SK-N-SH (cell line): ENCODE measurements at regions not wholly inside any gene's neighbourhood (a gene's known extent, or its start where the extent isn't known, plus 50 kb on each side); places are given as distances from the start of the nearest gene placed in this dataset.

Experiments used
- CTCF ChIA-PET: fragments of 300-600, 350-600 bp; formaldehyde crosslinking; extraction: SDS; loops from one replicate; lab custom pipeline; 2021; lab: Yijun Ruan, JAX
- POLR2A ChIA-PET: fragments of 350-600 bp; sonication (Branson Sonifier 250); formaldehyde crosslinking; extraction: SDS; loops from one replicate; lab custom pipeline; 2020; ENCODE audit warnings: antibody characterized with exemption, inconsistent platforms; lab: Yijun Ruan, JAX
- DNase-seq: peaks from one replicate; pipeline ENCODE4 v3.0.0; 2012
- H2AFZ ChIP-seq: fragments of 200-600 bp; sonication (generic); 2 replicates; pipeline ENCODE4 v1.8.1; 2016; ENCODE audit warnings: antibody characterized with exemption, mild to moderate bottlenecking, low read depth
- H3F3A ChIP-seq: fragments of 200-600 bp; sonication (generic); replicated peaks from 2 replicates; pipeline ENCODE3; 2016; ENCODE audit warnings: antibody characterized with exemption, mild to moderate bottlenecking; ENCODE audit not compliant: insufficient read depth
- H3K27ac ChIP-seq, 2 experiments: fragments of 200-500 bp in 1 of 2; fragments of 200-600 bp in 1 of 2; sonication (Bioruptor generic) in 1 of 2; sonication (generic), shearing (Covaris generic) in 1 of 2; 2 replicates each; pipeline versions ENCODE4 v1.5.1 to v1.6.1; 2014 to 2016; ENCODE audit warnings: low read depth in 2 of 2, inconsistent platforms in 1 of 2, low read length in 1 of 2, mild to moderate bottlenecking in 1 of 2, mixed read lengths in 1 of 2
- H3K27me3 ChIP-seq: fragments of 200-600 bp; sonication (generic), shearing (Covaris generic); 2 replicates; pipeline ENCODE4 v1.6.1; 2016; ENCODE audit warnings: mixed run types; ENCODE audit not compliant: insufficient read depth
- H3K36me3 ChIP-seq, 2 experiments: fragments of 200-500 bp in 1 of 2; fragments of 200-600 bp in 1 of 2; sonication (Bioruptor generic) in 1 of 2; sonication (generic) in 1 of 2; replicated peaks in 1 of 2; 2 replicates each; pipeline versions ENCODE3 to v1.5.1; 2014 to 2016; ENCODE audit warnings: low read length in 1 of 2, mild to moderate bottlenecking in 1 of 2; ENCODE audit not compliant: insufficient read depth in 2 of 2, control insufficient read depth in 1 of 2
- H3K4me1 ChIP-seq, 2 experiments: fragments of 200-500 bp in 1 of 2; fragments of 200-600 bp in 1 of 2; sonication (Bioruptor generic) in 1 of 2; sonication (generic), shearing (Covaris generic) in 1 of 2; 2 replicates each; pipeline versions ENCODE4 v1.5.1 to v1.6.1; 2014 to 2016; ENCODE audit warnings: low read depth in 1 of 2, low read length in 1 of 2, mixed run types in 1 of 2; ENCODE audit not compliant: insufficient read depth in 2 of 2, control insufficient read depth in 1 of 2
- H3K4me2 ChIP-seq: fragments of 200-600 bp; sonication (generic), shearing (Covaris generic); 2 replicates; pipeline ENCODE4 v1.6.1; 2017; ENCODE audit warnings: mixed run types
- H3K4me3 ChIP-seq, 2 experiments: fragments of 200-500 bp in 1 of 2; fragments of 200-600 bp in 1 of 2; sonication (Bioruptor generic) in 1 of 2; sonication (generic), shearing (Covaris generic) in 1 of 2; 2 replicates each; pipeline versions ENCODE4 v1.5.1 to v1.8.1; 2014 to 2016; ENCODE audit warnings: low read depth in 2 of 2, inconsistent platforms in 1 of 2, low read length in 1 of 2, mild to moderate bottlenecking in 1 of 2, mixed read lengths in 1 of 2, moderate library complexity in 1 of 2
- H3K79me2 ChIP-seq: fragments of 200-600 bp; sonication (generic); 2 replicates; pipeline ENCODE4 v1.8.1; 2017; ENCODE audit warnings: mild to moderate bottlenecking; ENCODE audit not compliant: insufficient read depth
- H3K9ac ChIP-seq: fragments of 200-600 bp; sonication (generic); 2 replicates; pipeline ENCODE4 v1.6.1; 2017; ENCODE audit warnings: mixed run types
- H3K9me2 ChIP-seq: fragments of 200-600 bp; sonication (generic); 2 replicates; pipeline ENCODE4 v1.6.1; 2017; ENCODE audit warnings: mixed run types
- H3K9me3 ChIP-seq: fragments of 200-600 bp; sonication (generic); 2 replicates; pipeline ENCODE4 v1.6.1; 2017; ENCODE audit warnings: mixed run types, mild to moderate bottlenecking, moderate library complexity
- H4K20me1 ChIP-seq: fragments of 200-600 bp; sonication (generic); 2 replicates; pipeline ENCODE4 v1.6.1; 2017; ENCODE audit warnings: mild to moderate bottlenecking, mixed run types; ENCODE audit not compliant: insufficient read depth
- ELF1 ChIP-seq: IDR thresholded peaks from 2 replicates; pipeline ENCODE4 v1.4.0; 2012
- FOXJ3 ChIP-seq: sonication (generic); formaldehyde crosslinking; IDR thresholded peaks from 2 replicates; pipeline ENCODE4 v1.5.1; 2020; ENCODE audit warnings: mild to moderate bottlenecking, missing genetic modification reagents
- GABPA ChIP-seq: IDR thresholded peaks from 2 replicates; pipeline ENCODE4 v1.4.0; 2012; ENCODE audit warnings: low read depth, mild to moderate bottlenecking
- GATA2 ChIP-seq: sonication (generic); formaldehyde crosslinking; IDR thresholded peaks from 2 replicates; pipeline ENCODE4 v1.5.0; 2020; ENCODE audit warnings: mild to moderate bottlenecking, missing genetic modification reagents
- JUND ChIP-seq: IDR thresholded peaks from 2 replicates; pipeline ENCODE4 v1.4.0; 2012
- POLR2AphosphoS5 ChIP-seq: IDR thresholded peaks from 2 replicates; pipeline ENCODE4 v1.6.1; 2012; ENCODE audit warnings: low read depth, low read length
- RCOR1 ChIP-seq: fragments of 150-350 bp; IDR thresholded peaks from 2 replicates; pipeline ENCODE4 v1.6.1; 2017; ENCODE audit warnings: antibody characterized with exemption, low read length
- SMC3 ChIP-seq: IDR thresholded peaks from 2 replicates; pipeline ENCODE4 v1.6.1; 2012; ENCODE audit warnings: low read depth, low read length, improper control_type of control experiment
- TAF1 ChIP-seq: IDR thresholded peaks from 2 replicates; pipeline ENCODE4 v1.6.1; 2012; ENCODE audit warnings: low read depth, mild to moderate bottlenecking, low read length, moderate library complexity, borderline replicate concordance
- YY1 ChIP-seq: IDR thresholded peaks from 2 replicates; pipeline ENCODE4 v1.4.0; 2012; ENCODE audit warnings: low read depth, mild to moderate bottlenecking
- whole genome bisulfite sequencing: methylation state at CpG from one replicate; pipeline ENCODE4 v1.1.6; 2017; ENCODE audit warnings: low lambda C conversion rate; 5-methylcytosine and 5-hydroxymethylcytosine counted together

DNA sequence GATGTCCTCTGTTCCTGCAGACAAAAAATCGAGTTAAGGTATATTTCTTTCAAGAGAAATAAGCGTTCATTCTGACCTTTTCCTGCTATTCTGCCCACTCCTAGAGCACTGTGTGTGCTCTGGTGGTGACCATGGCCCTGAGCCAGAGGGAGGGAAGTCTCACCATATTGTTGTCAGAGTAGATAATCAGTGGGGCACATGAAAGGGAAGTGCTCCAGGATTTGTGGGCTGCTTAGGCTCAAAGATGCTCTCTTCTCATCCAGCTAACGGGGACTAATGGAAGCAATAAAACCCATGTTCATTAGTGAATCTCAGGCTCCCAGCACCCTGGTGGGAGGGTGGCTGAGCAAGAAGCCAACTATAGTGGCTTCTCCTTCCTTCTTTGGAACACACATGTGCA lies 70.7 kb upstream of the EOMES start:
- POLR2A ChIA-PET, result no interaction called here
- Histone ChIP-seq H3K4me2 (no peak overlapping the region), H3K9ac (no peak overlapping the region), H3K4me3 (no peak overlapping the region), H4K20me1 (no peaks in the 10 kb centered on the region), H3K79me2 (no peaks in the 10 kb centered on the region), H3K9me2 (no peaks in the 10 kb centered on the region), H2AFZ (no peak overlapping the region), H3K27me3 (peaks cover 5% of the 10 kb centered on the region; the same call in 1 of the 2 replicates), H3F3A (no peaks in the 10 kb centered on the region), H3K4me1 (no peaks in the 10 kb centered on the region), H3K27ac (no peak overlapping the region), H3K9me3 (no peaks in the 10 kb centered on the region), H3K36me3 (no peaks in the 10 kb centered on the region)
- CTCF ChIA-PET, result no interaction called here
- WGBS, result 5% methylated on average over 3 of the region's 3 CpGs
- no peak for DNase-seq
- TF ChIP-seq JUND (no peak), TAF1 (no peak), FOXJ3 (CRISPR knock-in tag) (no peak), GATA2 (CRISPR knock-in tag) (no peak)

DNA sequence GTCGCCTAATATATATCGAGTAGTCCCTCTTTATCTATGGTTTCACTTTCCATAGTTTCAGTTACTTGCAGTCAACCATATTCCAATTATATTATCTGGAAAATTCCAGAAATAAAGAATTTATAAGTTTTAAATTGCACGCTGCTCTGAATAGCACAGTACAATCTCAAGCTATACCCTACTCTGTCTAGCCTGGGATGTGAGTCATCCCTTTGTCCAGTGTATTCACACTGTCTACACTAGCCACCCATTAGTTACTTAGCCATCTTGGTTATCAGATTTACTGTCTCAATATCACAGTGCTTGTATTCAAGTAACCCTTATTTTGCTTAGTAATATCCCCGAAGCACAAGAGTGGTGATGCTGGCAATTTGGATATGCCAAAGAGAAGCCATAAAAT lies 72.1 kb upstream of the EOMES start:
- Histone ChIP-seq H3K27ac (no peak overlapping the region), H3F3A (no peaks in the 10 kb centered on the region), H3K9ac (no peak overlapping the region), H2AFZ (no peak overlapping the region), H4K20me1 (no peaks in the 10 kb centered on the region)
- ChIA-PET POLR2A (no interaction called here), CTCF (no interaction called here)
- TF ChIP-seq RCOR1 (no peak), GABPA (no peak), ELF1 (no peak)
- TF ChIP-seq, all 33 proteins: peak for 0
- H3K27me3 ChIP-seq, result peaks cover 17% of the 10 kb centered on the region; the same call in 1 of the 2 replicates
- no peaks in the 10 kb centered on the region for H3K79me2 ChIP-seq
- no peaks in the 10 kb centered on the region for H3K9me3 ChIP-seq
- H3K4me3 ChIP-seq, result no peak overlapping the region
- 15% methylated on average over 4 of the region's 4 CpGs for WGBS
- no peaks in the 10 kb centered on the region for H3K9me2 ChIP-seq
- no peaks in the 10 kb centered on the region for H3K36me3 ChIP-seq
- peak overlapping the region; percentile 4; the same call in 1 of the 2 replicates for H3K4me2 ChIP-seq
- no peak for DNase-seq
- H3K4me1 ChIP-seq, result no peaks in the 10 kb centered on the region

DNA sequence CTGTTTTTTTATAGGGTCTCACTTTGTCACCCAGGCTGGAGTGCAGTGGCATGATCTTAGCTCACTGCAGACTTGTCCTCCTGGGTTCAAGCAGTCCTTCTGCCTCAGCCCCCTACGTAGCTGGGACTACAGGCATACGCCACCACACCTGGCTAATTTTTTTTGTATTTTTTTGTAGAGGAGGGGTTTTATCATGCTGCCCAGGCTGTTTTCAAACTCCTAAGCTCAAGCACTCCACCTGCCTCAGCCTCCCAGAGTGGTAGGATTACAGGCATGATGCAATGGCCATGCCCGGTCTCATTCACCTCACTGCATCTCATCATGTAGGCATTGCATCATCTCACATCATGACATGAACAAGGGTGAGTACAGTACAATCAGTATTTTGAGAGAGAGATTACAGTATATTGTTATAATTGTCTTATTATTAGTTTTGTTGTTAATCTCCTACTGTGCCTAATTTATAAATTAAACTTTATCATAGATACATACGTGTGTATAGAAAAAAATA lies 74.3 kb upstream of the EOMES start:
- Histone ChIP-seq H3K27ac (no peak overlapping the region), H3K9me2 (no peaks in the 10 kb centered on the region), H3K27me3 (peaks cover 21% of the 10 kb centered on the region; the same call in 1 of the 2 replicates), H3K9ac (no peak overlapping the region), H4K20me1 (no peaks in the 10 kb centered on the region)
- DNase-seq, result no peak
- TF ChIP-seq POLR2AphosphoS5, result no peak
- TF ChIP-seq FOXJ3 (CRISPR knock-in tag), result no peak
- no peak for TF ChIP-seq SMC3
- TF ChIP-seq YY1, result no peak
- TF ChIP-seq, all 33 proteins: peak for 0
- POLR2A ChIA-PET, result no interaction called here
- H3K9me3 ChIP-seq, result no peaks in the 10 kb centered on the region
- H3K4me2 ChIP-seq, result no peak overlapping the region
- CTCF ChIA-PET, result no interaction called here
- H3K79me2 ChIP-seq, result no peaks in the 10 kb centered on the region
- H3F3A ChIP-seq, result no peaks in the 10 kb centered on the region
- H2AFZ ChIP-seq, result no peak overlapping the region
- 9% methylated on average over 4 of the region's 4 CpGs for WGBS
- no peak overlapping the region for H3K4me3 ChIP-seq
- no peaks in the 10 kb centered on the region for H3K4me1 ChIP-seq
- H3K36me3 ChIP-seq, result no peaks in the 10 kb centered on the region
